Fibroblast of skin of left biceps (primary cell): ENCODE measurements at regions not wholly inside any gene's neighbourhood (a gene's known extent, or its start where the extent isn't known, plus 50 kb on each side); places are given as distances from the start of the nearest gene placed in this dataset.

ENCODE experiments used
- DNase-seq, 2 experiments: peaks; one replicate each; pipeline ENCODE4 v3.0.0-alpha.2; 2013; ENCODE audit warnings: low read depth in 2 of 2

DNA sequence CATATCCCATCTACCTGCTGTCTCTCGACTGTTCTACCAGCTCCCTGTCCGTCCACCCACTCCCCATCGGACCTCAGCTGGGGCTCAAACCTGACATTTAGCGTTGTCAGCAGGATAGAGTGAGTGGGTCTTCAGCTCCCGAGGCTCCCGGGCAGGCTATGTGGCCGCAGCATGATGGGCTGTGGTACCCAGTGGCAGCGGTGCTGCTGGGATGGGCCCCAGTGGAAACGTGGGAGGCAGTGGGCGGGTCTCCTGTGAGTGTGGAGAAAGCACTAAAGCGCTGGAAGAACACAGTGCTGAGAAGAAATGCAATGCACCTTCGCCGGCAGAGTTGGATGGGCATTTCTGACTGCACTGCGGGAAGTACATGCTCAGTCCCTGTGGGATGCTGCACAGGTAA is 204.8 kb upstream of the SYT4 start:
- DNase-seq = no peak

GRCh38 chr18:43482600-43482999 is 205.3 kb upstream of the SYT4 start:
- no peak for DNase-seq

DNA sequence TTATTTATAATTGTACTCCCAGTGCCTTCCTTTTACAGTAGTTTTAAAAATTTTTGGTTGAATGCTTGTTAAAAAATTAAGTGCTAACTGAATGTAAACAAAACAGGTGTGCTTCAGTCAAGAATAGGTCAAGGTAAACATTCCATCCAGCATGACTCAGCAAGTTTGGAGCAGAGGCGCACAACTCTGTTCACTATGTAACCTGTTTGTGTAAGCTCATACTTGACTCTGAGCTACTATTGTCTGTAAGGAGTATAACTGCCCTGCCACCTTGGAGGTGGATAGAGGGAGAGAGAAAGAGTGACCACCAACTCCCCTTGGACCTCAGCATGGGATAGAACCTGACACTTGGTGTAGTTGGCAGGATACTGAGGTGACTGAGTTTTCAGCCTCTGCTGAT is 207.4 kb upstream of the SYT4 start:
- no peak for DNase-seq

DNA sequence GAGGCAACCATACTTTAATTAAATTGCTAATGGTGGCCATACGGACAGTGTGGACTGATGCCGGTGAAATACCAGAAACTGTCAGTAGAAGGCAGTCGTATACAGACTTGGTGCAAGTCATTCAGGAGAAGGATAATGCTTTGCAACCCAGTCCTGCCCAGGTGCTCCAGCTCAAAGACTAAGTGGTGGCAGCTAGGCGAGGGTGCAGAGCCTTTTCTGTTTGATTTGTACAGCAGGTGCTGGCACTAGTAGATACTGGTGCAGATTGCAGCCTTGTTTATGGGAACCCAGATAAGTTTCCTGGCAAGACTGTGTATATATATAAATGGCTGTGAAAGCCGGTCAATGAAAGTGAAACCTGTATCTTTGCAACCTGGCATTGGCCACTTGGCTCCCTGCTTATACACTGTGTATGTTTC is 208.3 kb upstream of the SYT4 start:
- no peak for DNase-seq

DNA sequence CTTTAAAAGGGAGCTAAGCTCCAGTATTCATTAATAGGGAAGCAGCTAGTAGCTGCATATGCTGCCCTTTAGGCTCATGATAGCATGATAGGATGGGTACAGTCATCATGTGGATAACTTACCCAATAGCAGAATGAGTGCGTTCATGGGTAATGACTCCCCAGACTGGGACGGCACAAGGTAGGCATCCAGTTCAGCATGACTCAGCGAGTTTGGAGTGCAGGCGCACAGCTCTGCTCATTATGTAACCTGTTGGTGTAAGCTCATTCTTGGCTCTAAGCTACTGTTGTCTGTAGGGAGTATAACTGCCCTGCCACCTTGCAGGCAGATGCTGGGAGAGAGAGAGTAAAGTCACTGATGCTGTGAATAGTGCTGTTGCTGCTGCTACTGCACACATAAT is 209.2 kb upstream of the SYT4 start:
- DNase-seq = no peak

DNA sequence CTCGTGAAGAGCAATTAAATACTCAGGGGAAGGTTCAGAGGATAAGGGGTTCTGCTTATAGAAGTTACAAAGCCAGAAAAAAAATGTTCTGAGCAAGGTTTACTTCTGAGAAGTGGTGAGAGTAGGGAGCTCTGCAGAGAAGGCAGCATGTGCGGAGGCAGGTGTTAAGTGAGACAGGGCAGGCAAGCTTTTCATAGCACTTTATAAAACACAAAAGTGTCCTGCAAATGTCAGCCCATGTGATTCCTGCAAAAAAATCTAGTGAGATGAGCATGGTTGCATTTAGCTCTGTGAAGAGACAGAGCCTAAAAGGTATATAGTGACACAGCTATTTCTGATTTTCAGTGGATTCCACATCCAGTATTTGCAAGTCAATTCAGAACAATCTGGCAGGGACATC is 223.8 kb upstream of the SYT4 start:
- no peak for DNase-seq

GRCh38 chr18:43506935-43507334 is 229.6 kb upstream of the SYT4 start:
- DNase-seq = no peak

DNA sequence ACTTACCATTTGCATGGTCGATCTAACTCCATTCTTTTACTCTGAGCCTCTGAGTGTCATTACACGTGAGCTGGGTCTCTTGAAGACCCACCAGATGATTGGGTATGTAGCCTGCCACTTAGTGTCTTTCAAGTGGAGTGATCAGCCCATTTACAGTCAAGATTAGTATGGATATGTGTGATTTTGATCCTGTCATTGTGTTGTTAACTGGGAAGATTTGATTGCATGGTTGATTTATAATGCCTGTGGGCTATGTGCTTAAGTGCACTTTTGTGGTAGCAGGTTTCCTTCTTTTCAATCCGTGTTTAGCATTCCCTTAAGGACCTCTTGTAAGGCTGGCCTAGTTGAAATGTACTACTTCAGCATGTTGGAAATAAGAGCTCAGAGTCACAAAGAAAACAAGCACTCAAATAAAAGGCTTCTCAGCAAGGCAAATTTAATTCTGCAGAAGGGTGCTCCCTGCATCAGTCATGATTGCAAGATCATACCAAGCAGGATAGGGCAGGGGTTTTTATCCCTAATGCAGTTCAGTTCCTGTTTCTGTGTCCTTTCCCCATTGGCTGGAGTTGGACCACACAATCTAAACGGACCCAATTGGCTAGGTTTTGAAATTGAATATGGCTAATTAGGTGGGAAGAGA is 230.7 kb upstream of the SYT4 start:
- DNase-seq = no peak

DNA sequence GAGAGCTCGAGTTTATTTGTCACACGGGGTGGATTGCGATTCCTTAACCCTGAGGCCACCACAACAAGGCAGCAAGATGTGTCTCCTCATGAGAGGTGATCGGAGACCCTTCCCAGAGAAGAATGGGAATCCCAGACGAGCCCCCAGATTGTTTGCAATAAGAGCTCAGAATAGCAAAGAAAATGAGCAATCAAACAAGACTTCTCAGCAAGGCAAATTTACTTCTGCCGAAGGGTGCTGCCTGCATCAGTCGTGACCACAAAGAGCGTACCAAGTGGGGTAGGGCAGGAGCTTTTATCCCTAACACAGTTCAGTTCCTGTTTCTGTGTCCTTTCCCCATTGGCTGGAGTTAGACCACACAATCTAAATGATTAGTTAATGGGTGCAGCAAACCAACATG is 237.5 kb upstream of the SYT4 start:
- no peak for DNase-seq

GRCh38 chr18:43515481-43515880 is 238.2 kb upstream of the SYT4 start:
- no peak for DNase-seq

- DNase-seq = no peak
Observed at GRCh38 chr18:43524260-43524659, 247.0 kb upstream of the SYT4 start.

DNA sequence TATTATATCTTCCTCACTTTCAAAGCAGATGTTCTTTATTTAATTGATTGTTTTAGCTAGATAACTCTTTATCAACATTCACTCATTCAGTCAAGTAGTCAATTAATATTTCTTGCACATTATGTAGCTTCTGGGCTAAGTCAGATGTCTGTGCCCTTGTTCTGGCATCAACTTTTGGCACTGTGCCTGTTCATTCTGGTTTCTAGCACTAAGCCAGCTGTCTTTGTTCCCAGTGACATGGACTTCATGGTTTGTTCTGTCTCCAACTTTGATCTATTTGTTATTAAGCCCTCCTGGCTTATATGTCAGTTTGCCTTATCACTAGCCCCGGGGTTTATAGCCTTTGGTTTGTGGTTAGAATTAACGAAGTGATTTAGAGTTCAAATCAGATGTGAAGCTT is 247.9 kb upstream of the SYT4 start:
- no peak for DNase-seq

DNA sequence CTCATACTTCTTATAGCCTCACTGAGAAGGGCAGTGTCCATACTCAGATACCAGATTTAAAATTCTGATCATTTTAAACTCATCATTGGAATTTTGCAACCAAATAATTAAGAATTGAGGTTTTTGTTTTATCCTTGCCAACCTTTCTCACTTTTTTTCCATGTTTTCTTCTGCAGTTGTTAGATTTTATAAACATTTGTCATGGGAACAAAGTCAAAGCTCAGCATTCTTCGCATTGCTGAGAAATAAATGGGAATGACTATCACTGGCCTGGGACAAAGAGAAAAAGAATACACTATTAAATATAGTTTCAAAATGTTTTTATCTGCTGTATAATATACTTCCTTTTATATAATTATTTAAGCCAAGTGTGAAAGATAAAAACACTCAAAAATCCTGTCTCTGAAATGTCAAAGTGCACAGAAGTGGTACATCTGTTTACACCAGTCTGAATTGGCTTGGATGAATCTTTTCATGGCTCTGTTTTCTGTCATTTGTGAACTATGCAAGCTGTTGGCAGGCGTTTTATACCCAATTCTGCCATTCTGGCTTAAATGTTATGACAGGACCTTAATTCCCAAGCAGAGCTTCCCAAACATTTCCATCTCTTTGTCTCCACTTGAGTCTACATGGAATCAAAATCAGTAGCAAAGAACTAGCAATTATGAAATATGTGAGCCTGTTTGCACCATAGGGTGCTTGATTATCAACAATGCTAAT is 249.3 kb upstream of the SYT4 start:
- DNase-seq = no peak

DNA sequence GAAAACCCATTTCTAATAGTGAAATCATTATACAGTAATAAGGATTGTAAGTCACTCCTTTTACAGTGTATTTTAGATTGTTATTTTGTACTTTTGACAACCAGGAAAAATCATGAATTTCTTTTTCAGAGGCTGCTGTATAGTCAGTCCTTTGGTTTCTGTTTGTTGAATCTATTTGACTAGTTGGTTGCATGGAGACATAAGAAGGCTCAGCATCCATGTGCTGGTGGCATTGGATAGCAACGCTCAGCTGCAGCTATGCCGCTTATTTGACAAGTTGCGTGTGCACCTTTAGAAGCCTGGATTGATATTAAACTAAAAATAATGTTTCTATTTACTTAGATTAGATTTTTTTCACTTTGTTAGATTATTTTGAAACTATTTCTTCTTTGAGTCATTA is 254.1 kb upstream of the SYT4 start:
- no peak for DNase-seq

GRCh38 chr18:43533371-43533770 is 256.1 kb upstream of the SYT4 start:
- DNase-seq = no peak

DNA sequence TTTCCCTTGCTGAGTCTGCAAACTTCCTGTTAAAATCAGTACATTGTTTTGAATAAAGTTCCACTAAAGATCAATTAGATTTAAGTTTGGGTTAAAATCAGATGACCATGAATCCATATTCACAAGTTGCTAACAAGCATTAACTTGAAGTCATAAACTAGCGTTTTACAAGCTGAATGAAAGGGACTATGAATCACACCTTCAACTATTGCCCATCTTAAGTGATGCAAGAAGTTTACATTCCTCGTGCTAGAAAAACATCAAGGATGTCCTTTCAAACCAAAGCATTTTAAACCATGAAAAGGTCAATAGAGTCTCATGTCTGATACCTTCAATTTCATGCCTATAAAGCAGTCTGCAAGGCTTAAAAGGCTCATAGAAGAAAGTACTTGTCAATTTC is 257.2 kb upstream of the SYT4 start:
- DNase-seq = no peak

GRCh38 chr18:43539862-43540261 is 262.6 kb upstream of the SYT4 start:
- DNase-seq = no peak

- no peak for DNase-seq
Observed at GRCh38 chr18:43542016-43542415, 264.7 kb upstream of the SYT4 start.

DNA sequence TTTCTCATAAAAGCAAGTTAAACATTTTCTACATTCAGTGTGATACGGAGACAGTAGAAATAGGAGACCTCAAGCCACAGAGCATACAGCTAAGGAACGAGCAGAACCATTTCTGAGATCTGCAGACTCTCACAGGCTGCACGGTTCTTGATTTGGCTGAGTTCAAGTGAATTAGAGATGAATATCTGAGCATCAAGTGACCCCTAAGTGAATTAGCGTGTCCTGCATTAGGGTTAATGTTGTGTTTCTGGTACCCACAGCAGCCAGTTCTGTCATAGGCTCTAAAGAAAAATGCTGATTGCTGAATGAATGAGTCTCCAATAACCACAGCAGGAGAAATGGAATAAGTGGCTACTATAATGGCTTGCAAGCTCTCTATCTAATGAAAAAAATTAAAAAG is 265.9 kb upstream of the SYT4 start:
- DNase-seq = no peak

DNA sequence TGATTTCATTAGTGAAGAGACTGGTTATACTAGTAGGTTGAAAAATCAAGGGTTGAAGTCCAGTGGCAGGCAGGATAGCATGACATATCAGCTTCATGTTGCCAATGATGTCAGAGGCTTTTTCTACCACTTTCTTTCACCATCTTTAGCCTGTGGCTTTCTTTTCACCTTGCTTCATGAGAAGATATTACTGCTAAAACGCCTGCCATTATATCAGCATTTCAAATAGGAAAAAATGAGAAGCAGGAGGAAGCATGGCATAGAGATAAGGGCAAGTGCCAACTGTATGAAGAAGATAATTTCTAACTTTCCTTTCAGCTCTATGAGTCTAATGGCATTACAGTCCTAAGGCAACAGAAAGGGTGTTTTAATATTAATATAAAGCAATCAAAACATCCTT is 270.2 kb upstream of the SYT4 start:
- DNase-seq = no peak

DNA sequence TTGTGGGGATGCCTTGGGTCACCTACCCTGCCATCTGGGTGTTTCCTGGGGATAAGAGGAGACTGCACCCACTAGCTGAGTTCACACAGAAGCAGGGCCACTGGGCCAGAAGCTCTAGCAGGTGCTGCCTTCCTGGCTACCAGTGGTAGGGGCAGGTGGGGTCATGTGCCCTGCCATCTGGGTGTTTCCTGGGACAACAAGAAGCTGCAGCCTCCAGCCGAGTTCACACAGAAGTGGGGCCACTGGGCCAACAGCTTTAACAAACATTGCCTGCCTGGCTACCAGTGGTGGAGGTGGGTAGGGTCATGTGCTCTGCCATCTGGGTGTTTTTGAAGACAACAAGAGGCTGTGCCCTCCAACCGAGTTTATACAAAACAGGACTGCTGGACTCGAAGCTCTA is 282.2 kb upstream of the SYT4 start:
- no peak for DNase-seq

GRCh38 chr18:43563780-43564179 is 286.5 kb upstream of the SYT4 start:
- peak in 1 of 2 experiments; percentile 8 for DNase-seq

GRCh38 chr18:43570593-43570992 is 293.3 kb upstream of the SYT4 start:
- no peak for DNase-seq
